Pancreas (tissue), 10 donors: ENCODE measurements at regions not wholly inside any gene's neighbourhood (a gene's known extent, or its start where the extent isn't known, plus 50 kb on each side); places are given as distances from the start of the nearest gene placed in this dataset.
"Not testable (repeated sequence)": the region's sequence is repeated elsewhere in the genome, so short reads cannot be mapped to it uniquely, and the experiment has no call there.

Experiments
- ATAC-seq, 4 donors: fragments of 200-7000 bp; cut with Tn5 transposase; one replicate each; pipeline versions ENCODE4 v1.8.0 to v1.9.1; 2020; ENCODE audit warnings: mild to moderate bottlenecking in 4 of 4, moderate library complexity in 4 of 4
- DNase-seq, 6 donors: peaks; one replicate each; pipeline ENCODE4 v3.0.0-alpha.2; 2020
- FAIRE-seq: peaks from 2 replicates; lab custom pipeline; 2012; peaks lifted over from hg19 to GRCh38; lab: Jason Lieb, UNC
- H3K27ac ChIP-seq, 4 donors: fragments of 200-600 bp; sonication (generic); 1 replicate in 3 of 4; 2 replicates in 1 of 4; pipeline versions ENCODE4 v1.5.0 to v1.8.0; 2020
- H3K27me3 ChIP-seq, 4 donors: fragments of 200-600 bp; one replicate each; pipeline ENCODE4 v1.8.0; 2021
- H3K36me3 ChIP-seq, 3 donors: fragments of 200-600 bp; sonication (generic) in 1 of 3; one replicate each; pipeline versions ENCODE4 v1.5.0 to v1.8.0; 2020 to 2021
- H3K4me1 ChIP-seq, 3 donors: fragments of 200-600 bp; one replicate each; pipeline ENCODE4 v1.8.0; 2021
- H3K4me3 ChIP-seq, 4 donors: fragments of 200-600 bp; sonication (generic) in 2 of 4; one replicate each; pipeline versions ENCODE4 v1.5.0 to v1.8.0; 2020 to 2021
- H3K9me3 ChIP-seq, 4 donors: fragments of 200-600 bp; one replicate each; pipeline ENCODE4 v1.8.0; 2021
- WGBS, 2 donors: extraction: QIAGEN DNeasy Blood & Tissue Kit; methylation state at CpG; one replicate each; pipeline ENCODE4 v1.1.7; 2013; 5-methylcytosine and 5-hydroxymethylcytosine counted together
- intact Hi-C, 3 donors: fragments of 100-400 bp; cut with DNase I; formaldehyde crosslinking; loops; one replicate each; pipeline versions ENCODE4 v1.11.1 to v1.14.2; 2022
- TF ChIP-seq, protein P1 (sequence below), 4 donors: fragments of 200-600 bp; sonication (generic) in 3 of 4; IDR thresholded peaks; one replicate each; pipeline versions ENCODE4 v1.5.0 to v1.8.0; 2021; ENCODE audit warnings: antibody characterized with exemption in 4 of 4
- donor health status: healthy with polysubstance abuse.
- donor health status: DM: no; HTN: no; CAD: no; lungs with moderate emphysema.
- donor health status: DM: no; HTN: no; CAD: no.
- donor health status: control.
- donor health status: control.
- donor health status: Bipolar disorder and iron deficiency.
- donor health status: DM: yes; HTN: yes; CAD: no.
- donor health status: DM: no; HTN: no; CAD: no.
- donor health status: DM: no; HTN: no; CAD: no.
- donor health status: DM: yes; HTN: yes; CAD: no.

DNA sequence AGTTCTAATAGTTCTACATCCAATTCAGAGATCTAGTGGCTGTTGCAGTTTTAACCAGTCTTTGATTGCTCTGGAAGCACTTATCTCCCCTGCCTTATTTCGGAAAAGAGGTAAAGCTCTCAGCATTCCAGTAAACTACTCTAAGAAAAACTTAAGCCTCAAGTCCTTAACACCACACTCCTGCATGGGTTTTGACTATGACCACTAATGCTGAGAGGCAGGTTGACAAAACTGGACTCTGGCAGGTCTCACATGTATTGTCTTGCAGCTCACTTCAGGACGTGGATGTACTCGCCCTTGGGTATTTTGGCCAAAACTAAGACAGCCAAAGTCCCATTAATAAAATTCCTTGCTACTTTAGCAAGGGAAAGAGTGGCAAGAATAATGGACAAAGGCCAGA is 405.9 kb upstream of the GRM7 start:
- ATAC-seq (no peak), FAIRE-seq (no peak)

DNA sequence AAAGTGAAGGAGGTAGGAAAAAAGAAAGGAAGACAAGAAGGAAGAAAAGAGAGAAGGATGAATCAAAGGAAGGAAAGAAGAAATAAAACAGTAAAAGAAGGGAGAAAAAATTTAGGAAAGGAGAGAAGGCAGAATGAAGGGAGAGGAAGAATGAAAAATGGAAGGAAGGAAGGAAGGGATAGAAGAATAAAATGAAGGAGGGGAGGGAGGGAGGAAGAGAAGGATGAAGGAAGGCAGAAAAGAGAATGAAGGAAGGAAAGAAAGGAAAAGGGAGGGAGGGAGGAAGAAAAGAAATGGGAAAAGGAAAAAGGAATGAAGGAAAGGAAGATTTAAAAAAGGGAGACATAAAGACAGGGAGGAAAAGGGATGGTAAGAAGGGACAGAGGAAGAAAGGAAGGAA is 393.7 kb upstream of the GRM7 start:
- Histone ChIP-seq H3K9me3 (no peaks in the 10 kb centered on the region), H3K27ac (no peak overlapping the region), H3K27me3 (no peaks in the 10 kb centered on the region), H3K4me3 (no peak overlapping the region), H3K36me3 (no peaks in the 10 kb centered on the region), H3K4me1 (no peaks in the 10 kb centered on the region)
- DNase-seq (no peak), ATAC-seq (no peak), FAIRE-seq (no peak)
- TF ChIP-seq, protein P1, sequence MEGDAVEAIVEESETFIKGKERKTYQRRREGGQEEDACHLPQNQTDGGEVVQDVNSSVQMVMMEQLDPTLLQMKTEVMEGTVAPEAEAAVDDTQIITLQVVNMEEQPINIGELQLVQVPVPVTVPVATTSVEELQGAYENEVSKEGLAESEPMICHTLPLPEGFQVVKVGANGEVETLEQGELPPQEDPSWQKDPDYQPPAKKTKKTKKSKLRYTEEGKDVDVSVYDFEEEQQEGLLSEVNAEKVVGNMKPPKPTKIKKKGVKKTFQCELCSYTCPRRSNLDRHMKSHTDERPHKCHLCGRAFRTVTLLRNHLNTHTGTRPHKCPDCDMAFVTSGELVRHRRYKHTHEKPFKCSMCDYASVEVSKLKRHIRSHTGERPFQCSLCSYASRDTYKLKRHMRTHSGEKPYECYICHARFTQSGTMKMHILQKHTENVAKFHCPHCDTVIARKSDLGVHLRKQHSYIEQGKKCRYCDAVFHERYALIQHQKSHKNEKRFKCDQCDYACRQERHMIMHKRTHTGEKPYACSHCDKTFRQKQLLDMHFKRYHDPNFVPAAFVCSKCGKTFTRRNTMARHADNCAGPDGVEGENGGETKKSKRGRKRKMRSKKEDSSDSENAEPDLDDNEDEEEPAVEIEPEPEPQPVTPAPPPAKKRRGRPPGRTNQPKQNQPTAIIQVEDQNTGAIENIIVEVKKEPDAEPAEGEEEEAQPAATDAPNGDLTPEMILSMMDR (IDR thresholded peaks at IDR 0.05), result no peak
- intact Hi-C loops, result no loop called here

More for the DNA sequence above, 405.9 kb upstream of the GRM7 start:
- TF ChIP-seq, protein P1 (IDR thresholded peaks at IDR 0.05), result no peak
- Histone ChIP-seq H3K9me3 (no peaks in the 10 kb centered on the region), H3K4me3 (no peak overlapping the region), H3K36me3 (no peaks in the 10 kb centered on the region), H3K27me3 (no peaks in the 10 kb centered on the region), H3K27ac (no peak overlapping the region), H3K4me1 (no peaks in the 10 kb centered on the region)
- DNase-seq, result no peak
- intact Hi-C loops, result no loop called here
- 88 to 93% methylated on average over 3 of the region's 3 CpGs for WGBS, 2 donors

- no peak overlapping the region for H3K27ac ChIP-seq
- H3K9me3 ChIP-seq, result no peaks in the 10 kb centered on the region
- DNase-seq (no peak), ATAC-seq (no peak), FAIRE-seq (no peak)
- WGBS, 2 donors, result 91% methylated on average over 7 of the region's 7 CpGs
- H3K27me3 ChIP-seq, result no peaks in the 10 kb centered on the region
- no peaks in the 10 kb centered on the region for H3K4me1 ChIP-seq
- no peaks in the 10 kb centered on the region for H3K36me3 ChIP-seq
- intact Hi-C loops, result no loop called here
- TF ChIP-seq, protein P1 (IDR thresholded peaks at IDR 0.05), result no peak
- no peak overlapping the region for H3K4me3 ChIP-seq
Observed at GRCh38 chr3:6468589-6468988, 392.3 kb upstream of the GRM7 start.

GRCh38 chr3:6471744-6472143 is 389.2 kb upstream of the GRM7 start:
- H3K27ac ChIP-seq, result no peak overlapping the region
- H3K4me3 ChIP-seq, result no peak overlapping the region
- TF ChIP-seq, protein P1 (IDR thresholded peaks at IDR 0.05), result no peak
- DNase-seq (no peak), ATAC-seq (no peak), FAIRE-seq (no peak)
- intact Hi-C loops, result no loop called here
- H3K4me1 ChIP-seq, result no peaks in the 10 kb centered on the region
- H3K36me3 ChIP-seq, result no peaks in the 10 kb centered on the region
- 77 to 82% methylated on average over 8 of the region's 8 CpGs for WGBS, 2 donors
- no peaks in the 10 kb centered on the region for H3K27me3 ChIP-seq
- no peaks in the 10 kb centered on the region for H3K9me3 ChIP-seq

- intact Hi-C loops, ATAC-seq, H3K4me3 ChIP-seq, H3K27ac ChIP-seq, H3K4me1 ChIP-seq, H3K27me3 ChIP-seq, H3K9me3 ChIP-seq, H3K36me3 ChIP-seq, FAIRE-seq: not testable (repeated sequence)
- DNase-seq, result peak in 1 of 6 donors; percentile 25
- 85 to 89% methylated on average over 20 to 33 of the region's 34 CpGs for WGBS, 2 donors
Observed at GRCh38 chr3:6490487-6491327, 370.2 kb upstream of the GRM7 start.
